ENCODE measurements at regions not wholly inside any gene's neighbourhood (a gene's known extent, or its start where the extent isn't known, plus 50 kb on each side); places are given as distances from the start of the nearest gene placed in this dataset.

GRCh38 chr5:121745407-121745806 lies 106.3 kb upstream of the FTMT start (continued):
- no peak for TF ChIP-seq THAP12 (CRISPR knock-in tag; IDR thresholded peaks at IDR 0.05)
- TF ChIP-seq ZBTB34 (CRISPR knock-in tag; IDR thresholded peaks at IDR 0.05): no peak
- peak; percentile 47 for TF ChIP-seq NCOR1 (IDR thresholded peaks at IDR 0.05)
- TF ChIP-seq FOXA1 (IDR thresholded peaks at IDR 0.05; ENCODE audit: borderline replicate concordance): no peak
- no peak for TF ChIP-seq ZNF75A (CRISPR knock-in tag; IDR thresholded peaks at IDR 0.05)
- TF ChIP-seq AFF1 (IDR thresholded peaks at IDR 0.05; ENCODE audit: low read depth in 1 of 2, partially characterized antibody in 2 of 2): no peak
- TF ChIP-seq NR2C1 (IDR thresholded peaks at IDR 0.05): peak; percentile 16; the same call in 1 of the 2 replicates
- no peak for TF ChIP-seq NR2C1 (tag; IDR thresholded peaks at IDR 0.05)
- no peak for TF ChIP-seq SAP30 (IDR thresholded peaks at IDR 0.05; ENCODE audit: borderline replicate concordance, insufficient read depth, low read depth, low read length, poor library complexity, severe bottlenecking)
- TF ChIP-seq ARID1B (IDR thresholded peaks at IDR 0.05): peak; percentile 71
- TF ChIP-seq ILK (tag; IDR thresholded peaks at IDR 0.05; ENCODE audit: borderline replicate concordance, low read depth): no peak
- TF ChIP-seq BCL6 (CRISPR knock-in tag; IDR thresholded peaks at IDR 0.05): no peak
- TF ChIP-seq FOXM1 (IDR thresholded peaks at IDR 0.05; ENCODE audit: low read depth): peak; percentile 26; the same call in 1 of the 2 replicates
- no peak for TF ChIP-seq FOXM1 (CRISPR knock-in tag; IDR thresholded peaks at IDR 0.05; ENCODE audit: low read depth)
- TF ChIP-seq ZNF277 (CRISPR knock-in tag; IDR thresholded peaks at IDR 0.05; ENCODE audit: borderline replicate concordance): no peak
- TF ChIP-seq SMARCE1 (IDR thresholded peaks at IDR 0.05): no peak
- no peak for TF ChIP-seq CEBPG (CRISPR knock-in tag; IDR thresholded peaks at IDR 0.05)
- peak in 1 of 2 experiments; percentile 36; a peak in 1 of 4 replicates for TF ChIP-seq CEBPG (tag; conservative IDR thresholded peaks at IDR 0.05 in 1 of 2, IDR thresholded peaks at IDR 0.05 in 1 of 2)
- no peak for TF ChIP-seq SRF (CRISPR knock-in tag; IDR thresholded peaks at IDR 0.05)
- TF ChIP-seq MTF1 (CRISPR knock-in tag; IDR thresholded peaks at IDR 0.05; ENCODE audit: borderline replicate concordance): no peak
- TF ChIP-seq ZNF551 (CRISPR knock-in tag; IDR thresholded peaks at IDR 0.05): no peak

All from K562 (cell line).